ENCODE measurements at regions not wholly inside any gene's neighbourhood (a gene's known extent, or its start where the extent isn't known, plus 50 kb on each side); places are given as distances from the start of the nearest gene placed in this dataset.

GRCh38 chr22:48576333-48577013 lies 1251.2 kb downstream of the BRD1 start:
- H3K4me2 ChIP-seq (ENCODE audit: low read length) = no peak overlapping the region
- H3K9me2 ChIP-seq (ENCODE audit: insufficient read depth) = no peaks in the 10 kb centered on the region
- DNase-seq (ENCODE audit: low read depth, low spot score) (no peak), ATAC-seq (no peak)
- ChIA-PET POLR2A (no interaction called here), CTCF (no interaction called here), RAD21 (ENCODE audit: low non-redundant PET in 1 of 2, low total read pairs in 2 of 2, uncharacterized antibody in 2 of 2, unreplicated experiment in 2 of 2) (no interaction called here)
- H3K36me3 ChIP-seq (ENCODE audit: control insufficient read depth in 1 of 2, insufficient read depth in 2 of 2, low read length in 2 of 2) = no peaks in the 10 kb centered on the region
- no peak overlapping the region for H3K9ac ChIP-seq (ENCODE audit: low read length)
- H3K27ac ChIP-seq (ENCODE audit: low read depth, low read length) = no peak overlapping the region
- intact Hi-C loops (cut with micrococcal nuclease) = no loop called here
- H2AFZ ChIP-seq (ENCODE audit: low read depth, low read length, poor library complexity, severe bottlenecking) = no peak overlapping the region
- no peaks in the 10 kb centered on the region for H4K20me1 ChIP-seq (ENCODE audit: insufficient read depth)
- peaks cover 0 to 8% of the 10 kb centered on the region in 2 experiments; a peak in 2 of 4 replicates for H3K9me3 ChIP-seq (ENCODE audit: control insufficient read depth in 1 of 2, insufficient read depth in 1 of 2, low read depth in 1 of 2, low read length in 2 of 2)
- H3K4me1 ChIP-seq (ENCODE audit: control insufficient read depth in 1 of 2, insufficient read depth in 2 of 2, low read length in 2 of 2) = no peaks in the 10 kb centered on the region
- H3K27me3 ChIP-seq (ENCODE audit: insufficient read depth, low read length) = no peaks in the 10 kb centered on the region
- no peak for TF ChIP-seq EZH2phosphoT487 (IDR thresholded peaks at IDR 0.05; ENCODE audit: borderline replicate concordance)
- TF ChIP-seq, protein P1, sequence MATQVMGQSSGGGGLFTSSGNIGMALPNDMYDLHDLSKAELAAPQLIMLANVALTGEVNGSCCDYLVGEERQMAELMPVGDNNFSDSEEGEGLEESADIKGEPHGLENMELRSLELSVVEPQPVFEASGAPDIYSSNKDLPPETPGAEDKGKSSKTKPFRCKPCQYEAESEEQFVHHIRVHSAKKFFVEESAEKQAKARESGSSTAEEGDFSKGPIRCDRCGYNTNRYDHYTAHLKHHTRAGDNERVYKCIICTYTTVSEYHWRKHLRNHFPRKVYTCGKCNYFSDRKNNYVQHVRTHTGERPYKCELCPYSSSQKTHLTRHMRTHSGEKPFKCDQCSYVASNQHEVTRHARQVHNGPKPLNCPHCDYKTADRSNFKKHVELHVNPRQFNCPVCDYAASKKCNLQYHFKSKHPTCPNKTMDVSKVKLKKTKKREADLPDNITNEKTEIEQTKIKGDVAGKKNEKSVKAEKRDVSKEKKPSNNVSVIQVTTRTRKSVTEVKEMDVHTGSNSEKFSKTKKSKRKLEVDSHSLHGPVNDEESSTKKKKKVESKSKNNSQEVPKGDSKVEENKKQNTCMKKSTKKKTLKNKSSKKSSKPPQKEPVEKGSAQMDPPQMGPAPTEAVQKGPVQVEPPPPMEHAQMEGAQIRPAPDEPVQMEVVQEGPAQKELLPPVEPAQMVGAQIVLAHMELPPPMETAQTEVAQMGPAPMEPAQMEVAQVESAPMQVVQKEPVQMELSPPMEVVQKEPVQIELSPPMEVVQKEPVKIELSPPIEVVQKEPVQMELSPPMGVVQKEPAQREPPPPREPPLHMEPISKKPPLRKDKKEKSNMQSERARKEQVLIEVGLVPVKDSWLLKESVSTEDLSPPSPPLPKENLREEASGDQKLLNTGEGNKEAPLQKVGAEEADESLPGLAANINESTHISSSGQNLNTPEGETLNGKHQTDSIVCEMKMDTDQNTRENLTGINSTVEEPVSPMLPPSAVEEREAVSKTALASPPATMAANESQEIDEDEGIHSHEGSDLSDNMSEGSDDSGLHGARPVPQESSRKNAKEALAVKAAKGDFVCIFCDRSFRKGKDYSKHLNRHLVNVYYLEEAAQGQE (IDR thresholded peaks at IDR 0.05; ENCODE audit: low read depth) = no peak
- no peaks in the 10 kb centered on the region for H3K79me2 ChIP-seq (ENCODE audit: insufficient read depth, low read length)
- no TSS peak for BruUV-seq (replicated peaks)
- H3K4me3 ChIP-seq (replicated peaks in 1 of 2; ENCODE audit: low read depth in 1 of 2, low read length in 2 of 2) = no peak overlapping the region

DNA sequence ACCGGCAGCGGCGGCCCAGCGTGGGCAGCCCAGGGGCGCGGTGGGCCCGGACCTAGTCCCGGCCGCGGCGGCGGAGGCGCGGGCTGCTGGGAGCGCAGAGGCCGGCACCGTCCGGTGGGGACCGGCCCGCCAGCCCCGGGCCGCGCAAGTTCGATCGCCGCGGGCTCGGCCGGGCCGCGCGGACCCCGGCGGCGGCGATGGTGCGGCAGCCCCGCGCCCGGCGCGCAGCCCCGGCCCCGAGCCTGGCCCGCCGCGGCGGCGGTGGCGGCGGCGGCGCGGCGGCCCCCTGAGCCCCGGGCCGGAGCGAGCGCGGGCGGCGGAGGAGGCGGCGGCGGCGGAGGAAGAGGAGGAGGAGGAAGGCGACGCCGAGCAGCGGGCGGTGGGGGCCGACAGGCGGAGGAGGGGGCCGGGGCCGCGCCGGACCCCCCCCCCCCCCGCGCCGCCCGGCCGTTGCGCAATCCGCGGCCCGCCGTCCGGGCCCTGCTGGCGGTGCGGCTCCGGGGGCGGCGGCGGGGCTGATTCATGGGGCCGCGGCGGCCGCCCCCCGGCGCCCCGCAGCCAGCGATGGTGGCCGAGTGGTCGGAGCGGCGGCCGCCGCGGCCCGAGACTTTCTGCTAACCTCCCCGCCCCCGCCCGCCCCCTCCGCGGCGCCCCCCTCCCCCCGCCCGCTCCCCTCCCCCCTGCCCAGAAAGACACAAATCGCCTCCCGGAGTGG lies 1251.9 kb downstream of the BRD1 start:
- Histone ChIP-seq H3K79me2 (ENCODE audit: insufficient read depth, low read length) (no peaks in the 10 kb centered on the region), H2AFZ (ENCODE audit: low read depth, low read length, poor library complexity, severe bottlenecking) (no peak overlapping the region), H3K9ac (ENCODE audit: low read length) (no peak overlapping the region), H3K27me3 (ENCODE audit: insufficient read depth, low read length) (no peaks in the 10 kb centered on the region), H3K9me2 (ENCODE audit: insufficient read depth) (no peaks in the 10 kb centered on the region), H3K4me1 (ENCODE audit: control insufficient read depth in 1 of 2, insufficient read depth in 2 of 2, low read length in 2 of 2) (no peaks in the 10 kb centered on the region), H4K20me1 (ENCODE audit: insufficient read depth) (no peaks in the 10 kb centered on the region), H3K4me2 (ENCODE audit: low read length) (no peak overlapping the region), H3K4me3 (replicated peaks in 1 of 2; ENCODE audit: low read depth in 1 of 2, low read length in 2 of 2) (no peak overlapping the region), H3K27ac (ENCODE audit: low read depth, low read length) (no peak overlapping the region), H3K9me3 (ENCODE audit: control insufficient read depth in 1 of 2, insufficient read depth in 1 of 2, low read depth in 1 of 2, low read length in 2 of 2) (peaks cover 0 to 11% of the 10 kb centered on the region in 2 experiments; a peak in 2 of 4 replicates), H3K36me3 (ENCODE audit: control insufficient read depth in 1 of 2, insufficient read depth in 2 of 2, low read length in 2 of 2) (no peaks in the 10 kb centered on the region)
- no peak for ATAC-seq
- no peak for DNase-seq (ENCODE audit: low read depth, low spot score)
- CTCF ChIA-PET = no interaction called here
- POLR2A ChIA-PET = no interaction called here
- intact Hi-C loops (cut with micrococcal nuclease) = no loop called here
- RAD21 ChIA-PET (ENCODE audit: low non-redundant PET in 1 of 2, low total read pairs in 2 of 2, uncharacterized antibody in 2 of 2, unreplicated experiment in 2 of 2) = no interaction called here
- BruUV-seq (replicated peaks) = no TSS peak
- TF ChIP-seq ZFX (IDR thresholded peaks at IDR 0.05) (no peak), CBX3 (IDR thresholded peaks at IDR 0.05; ENCODE audit: low read depth) (no peak), CTCF (IDR thresholded peaks at IDR 0.05 in 2 of 3, conservative IDR thresholded peaks at IDR 0.05 in 1 of 3; ENCODE audit: borderline replicate concordance in 1 of 3, insufficient read depth in 1 of 3, low read depth in 2 of 3, low read length in 2 of 3) (no peak), ZNF274 (IDR thresholded peaks at IDR 0.05; ENCODE audit: low read depth, low read length) (no peak), CEBPB (IDR thresholded peaks at IDR 0.05; ENCODE audit: low read depth) (no peak), SIN3A (IDR thresholded peaks at IDR 0.05; ENCODE audit: low read depth) (no peak)
- TF ChIP-seq, protein P2, sequence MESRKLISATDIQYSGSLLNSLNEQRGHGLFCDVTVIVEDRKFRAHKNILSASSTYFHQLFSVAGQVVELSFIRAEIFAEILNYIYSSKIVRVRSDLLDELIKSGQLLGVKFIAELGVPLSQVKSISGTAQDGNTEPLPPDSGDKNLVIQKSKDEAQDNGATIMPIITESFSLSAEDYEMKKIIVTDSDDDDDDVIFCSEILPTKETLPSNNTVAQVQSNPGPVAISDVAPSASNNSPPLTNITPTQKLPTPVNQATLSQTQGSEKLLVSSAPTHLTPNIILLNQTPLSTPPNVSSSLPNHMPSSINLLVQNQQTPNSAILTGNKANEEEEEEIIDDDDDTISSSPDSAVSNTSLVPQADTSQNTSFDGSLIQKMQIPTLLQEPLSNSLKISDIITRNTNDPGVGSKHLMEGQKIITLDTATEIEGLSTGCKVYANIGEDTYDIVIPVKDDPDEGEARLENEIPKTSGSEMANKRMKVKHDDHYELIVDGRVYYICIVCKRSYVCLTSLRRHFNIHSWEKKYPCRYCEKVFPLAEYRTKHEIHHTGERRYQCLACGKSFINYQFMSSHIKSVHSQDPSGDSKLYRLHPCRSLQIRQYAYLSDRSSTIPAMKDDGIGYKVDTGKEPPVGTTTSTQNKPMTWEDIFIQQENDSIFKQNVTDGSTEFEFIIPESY (IDR thresholded peaks at IDR 0.05; ENCODE audit: extremely low read depth, insufficient replicate concordance, low read length) = no peak
